SK-N-SH treated with all-trans-retinoic acid at 6 μM for 48 hours (cell line): ENCODE measurements at regions not wholly inside any gene's neighbourhood (a gene's known extent, or its start where the extent isn't known, plus 50 kb on each side); places are given as distances from the start of the nearest gene placed in this dataset.

Experiments
- ATAC-seq: fragments of 200-7000 bp; cut with Tn5 transposase; 3 replicates; pipeline ENCODE4 v1.9.1; 2020; ENCODE audit warnings: mild to moderate bottlenecking, moderate library complexity
- ARNTL ChIP-seq: fragments of 450-650 bp; formaldehyde crosslinking; IDR thresholded peaks from 2 replicates; pipeline ENCODE4 v1.5.0; 2020; ENCODE audit warnings: low read depth, mild to moderate bottlenecking, moderate library complexity, borderline replicate concordance
- CSDC2 ChIP-seq: fragments of 250-450 bp; sonication (Bioruptor Pico); IDR thresholded peaks from 2 replicates; pipeline ENCODE4 v1.5.0; 2020; ENCODE audit warnings: mild to moderate bottlenecking, moderate library complexity
- ESRRG ChIP-seq: fragments of 250-450 bp; sonication (Bioruptor Pico); IDR thresholded peaks from 2 replicates; pipeline ENCODE4 v1.6.1; 2021; ENCODE audit warnings: mild to moderate bottlenecking
- GLIS3 ChIP-seq: fragments of 250-450 bp; sonication (Bioruptor Pico); IDR thresholded peaks from 2 replicates; pipeline ENCODE4 v1.5.0; 2020; ENCODE audit warnings: mild to moderate bottlenecking, moderate library complexity
- ISL1 ChIP-seq: fragments of 250-450 bp; sonication (Bioruptor Pico); IDR thresholded peaks from 2 replicates; pipeline ENCODE4 v2.1.2; 2022; ENCODE audit warnings: mild to moderate bottlenecking, moderate library complexity
- OSR1 ChIP-seq: fragments of 250-450 bp; sonication (Bioruptor Pico); IDR thresholded peaks from 2 replicates; pipeline ENCODE4 v1.8.0; 2022; ENCODE audit warnings: moderate library complexity, mild to moderate bottlenecking, inconsistent platforms
- PPARA ChIP-seq: fragments of 250-450 bp; sonication (Bioruptor Pico); IDR thresholded peaks from 2 replicates; pipeline ENCODE4 v1.5.0; 2020; ENCODE audit warnings: mild to moderate bottlenecking, borderline replicate concordance
- RARB ChIP-seq: fragments of 250-450 bp; sonication (Bioruptor Pico); IDR thresholded peaks from 2 replicates; pipeline ENCODE4 v1.8.0; 2021; ENCODE audit warnings: mild to moderate bottlenecking, moderate library complexity
- SNAI2 ChIP-seq: fragments of 250-450 bp; sonication (Bioruptor Pico); IDR thresholded peaks from 2 replicates; pipeline ENCODE4 v1.5.0; 2020; ENCODE audit warnings: mild to moderate bottlenecking, moderate library complexity
- TCF4 ChIP-seq: fragments of 250-450 bp; sonication (Bioruptor Pico); IDR thresholded peaks from 2 replicates; pipeline ENCODE4 v1.8.0; 2021; ENCODE audit warnings: mild to moderate bottlenecking, moderate library complexity, borderline replicate concordance
- TOX ChIP-seq: fragments of 250-450 bp; sonication (Bioruptor Pico); IDR thresholded peaks from 2 replicates; pipeline ENCODE4 v1.8.0; 2021; ENCODE audit warnings: mild to moderate bottlenecking, moderate library complexity, borderline replicate concordance
- ZC3H10 ChIP-seq: fragments of 250-450 bp; sonication (Bioruptor Pico); IDR thresholded peaks from 2 replicates; pipeline ENCODE4 v1.5.1; 2021; ENCODE audit warnings: mild to moderate bottlenecking, moderate library complexity
- ZFP3 ChIP-seq: fragments of 250-450 bp; sonication (Bioruptor Pico); IDR thresholded peaks from 2 replicates; pipeline ENCODE4 v1.5.0; 2020; ENCODE audit warnings: mild to moderate bottlenecking, moderate library complexity
- ZNF565 ChIP-seq: fragments of 450-650 bp; formaldehyde crosslinking; conservative IDR thresholded peaks from 2 replicates; pipeline ENCODE4 v1.5.0; 2020; ENCODE audit warnings: low read depth, mild to moderate bottlenecking, moderate library complexity
- ZNF70 ChIP-seq: fragments of 450-650 bp; formaldehyde crosslinking; IDR thresholded peaks from 2 replicates; pipeline ENCODE4 v1.5.0; 2020; ENCODE audit warnings: mild to moderate bottlenecking, moderate library complexity
- ZNF8 ChIP-seq: fragments of 450-650 bp; formaldehyde crosslinking; IDR thresholded peaks from 2 replicates; pipeline ENCODE4 v1.5.0; 2020; ENCODE audit warnings: mild to moderate bottlenecking, moderate library complexity
- TF ChIP-seq, protein P1 (sequence below): fragments of 250-450 bp; sonication (Bioruptor Pico); IDR thresholded peaks from 2 replicates; pipeline ENCODE4 v1.8.0; 2021; ENCODE audit warnings: low read depth, mild to moderate bottlenecking, moderate library complexity, borderline replicate concordance
- TF ChIP-seq, protein P2 (sequence below): fragments of 250-450 bp; sonication (Bioruptor Pico); IDR thresholded peaks from 2 replicates; pipeline ENCODE4 v1.5.0; 2020; ENCODE audit warnings: mild to moderate bottlenecking, moderate library complexity
- TF ChIP-seq, protein P3 (sequence below): fragments of 250-450 bp; sonication (Bioruptor Pico); IDR thresholded peaks from 2 replicates; pipeline ENCODE4 v1.8.0; 2020; ENCODE audit warnings: mild to moderate bottlenecking, moderate library complexity, borderline replicate concordance
- TF ChIP-seq, protein P4 (sequence below): fragments of 250-450 bp; sonication (Bioruptor Pico); IDR thresholded peaks from 2 replicates; pipeline ENCODE4 v1.5.1; 2020; ENCODE audit warnings: low read depth, mild to moderate bottlenecking, moderate library complexity
- TF ChIP-seq, protein P5 (sequence below): fragments of 250-450 bp; sonication (Bioruptor Pico); IDR thresholded peaks from 2 replicates; pipeline ENCODE4 v1.5.1; 2021; ENCODE audit warnings: mild to moderate bottlenecking, moderate library complexity

DNA sequence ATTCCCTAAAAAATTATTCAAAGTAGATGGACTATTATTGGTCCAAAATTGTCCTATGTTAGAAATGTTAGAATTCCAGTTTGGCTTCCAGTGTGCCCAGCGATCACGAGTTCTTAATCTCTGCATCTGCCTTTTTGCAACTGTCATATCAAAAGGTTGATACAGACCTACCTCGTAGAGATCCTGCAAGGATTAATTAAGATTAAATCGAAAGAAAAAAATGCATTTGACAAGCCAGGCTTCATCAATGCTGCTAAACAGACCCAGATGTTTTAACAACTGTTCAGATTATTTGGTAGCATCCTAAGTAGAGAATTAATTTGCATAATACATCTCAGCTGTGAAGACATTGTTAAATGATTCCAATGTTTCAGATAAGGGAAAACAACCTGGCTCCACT, 336.5 kb downstream of the CRPPA start:
- ATAC-seq, result no peak
- TF ChIP-seq, protein P1, sequence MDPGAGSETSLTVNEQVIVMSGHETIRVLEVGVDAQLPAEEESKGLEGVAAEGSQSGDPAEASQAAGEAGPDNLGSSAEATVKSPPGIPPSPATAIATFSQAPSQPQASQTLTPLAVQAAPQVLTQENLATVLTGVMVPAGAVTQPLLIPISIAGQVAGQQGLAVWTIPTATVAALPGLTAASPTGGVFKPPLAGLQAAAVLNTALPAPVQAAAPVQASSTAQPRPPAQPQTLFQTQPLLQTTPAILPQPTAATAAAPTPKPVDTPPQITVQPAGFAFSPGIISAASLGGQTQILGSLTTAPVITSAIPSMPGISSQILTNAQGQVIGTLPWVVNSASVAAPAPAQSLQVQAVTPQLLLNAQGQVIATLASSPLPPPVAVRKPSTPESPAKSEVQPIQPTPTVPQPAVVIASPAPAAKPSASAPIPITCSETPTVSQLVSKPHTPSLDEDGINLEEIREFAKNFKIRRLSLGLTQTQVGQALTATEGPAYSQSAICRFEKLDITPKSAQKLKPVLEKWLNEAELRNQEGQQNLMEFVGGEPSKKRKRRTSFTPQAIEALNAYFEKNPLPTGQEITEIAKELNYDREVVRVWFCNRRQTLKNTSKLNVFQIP (CRISPR knock-in tag), result no peak
- peak; percentile 90 for TF ChIP-seq TCF4 (CRISPR knock-in tag)
- TF ChIP-seq, protein P2, sequence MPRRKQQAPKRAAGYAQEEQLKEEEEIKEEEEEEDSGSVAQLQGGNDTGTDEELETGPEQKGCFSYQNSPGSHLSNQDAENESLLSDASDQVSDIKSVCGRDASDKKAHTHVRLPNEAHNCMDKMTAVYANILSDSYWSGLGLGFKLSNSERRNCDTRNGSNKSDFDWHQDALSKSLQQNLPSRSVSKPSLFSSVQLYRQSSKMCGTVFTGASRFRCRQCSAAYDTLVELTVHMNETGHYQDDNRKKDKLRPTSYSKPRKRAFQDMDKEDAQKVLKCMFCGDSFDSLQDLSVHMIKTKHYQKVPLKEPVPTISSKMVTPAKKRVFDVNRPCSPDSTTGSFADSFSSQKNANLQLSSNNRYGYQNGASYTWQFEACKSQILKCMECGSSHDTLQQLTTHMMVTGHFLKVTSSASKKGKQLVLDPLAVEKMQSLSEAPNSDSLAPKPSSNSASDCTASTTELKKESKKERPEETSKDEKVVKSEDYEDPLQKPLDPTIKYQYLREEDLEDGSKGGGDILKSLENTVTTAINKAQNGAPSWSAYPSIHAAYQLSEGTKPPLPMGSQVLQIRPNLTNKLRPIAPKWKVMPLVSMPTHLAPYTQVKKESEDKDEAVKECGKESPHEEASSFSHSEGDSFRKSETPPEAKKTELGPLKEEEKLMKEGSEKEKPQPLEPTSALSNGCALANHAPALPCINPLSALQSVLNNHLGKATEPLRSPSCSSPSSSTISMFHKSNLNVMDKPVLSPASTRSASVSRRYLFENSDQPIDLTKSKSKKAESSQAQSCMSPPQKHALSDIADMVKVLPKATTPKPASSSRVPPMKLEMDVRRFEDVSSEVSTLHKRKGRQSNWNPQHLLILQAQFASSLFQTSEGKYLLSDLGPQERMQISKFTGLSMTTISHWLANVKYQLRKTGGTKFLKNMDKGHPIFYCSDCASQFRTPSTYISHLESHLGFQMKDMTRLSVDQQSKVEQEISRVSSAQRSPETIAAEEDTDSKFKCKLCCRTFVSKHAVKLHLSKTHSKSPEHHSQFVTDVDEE, result peak; percentile 70

DNA sequence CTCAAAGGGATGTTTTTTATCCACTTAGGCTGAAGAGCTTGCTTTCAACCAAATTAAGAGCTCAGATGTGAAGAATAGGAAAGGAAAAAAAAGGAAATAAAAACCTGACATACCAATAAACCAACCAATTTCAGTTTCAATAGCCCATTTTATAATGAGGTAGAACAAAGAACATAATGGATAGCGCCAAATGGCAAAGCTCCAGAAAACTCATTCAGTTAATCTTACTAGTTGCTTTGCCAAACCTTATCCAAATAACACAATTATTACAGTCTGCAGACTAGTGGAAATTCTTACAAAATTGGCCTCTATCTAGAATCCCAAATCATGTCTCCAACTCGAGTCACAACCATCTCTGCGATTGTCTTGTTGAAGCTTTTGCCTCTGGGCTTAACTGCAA, 337.0 kb downstream of the CRPPA start:
- peak; percentile 28; the same call in 2 of the 3 replicates for ATAC-seq
- TF ChIP-seq ISL1 (CRISPR knock-in tag), result peak; percentile 65
- TF ChIP-seq, protein P2, result no peak

DNA sequence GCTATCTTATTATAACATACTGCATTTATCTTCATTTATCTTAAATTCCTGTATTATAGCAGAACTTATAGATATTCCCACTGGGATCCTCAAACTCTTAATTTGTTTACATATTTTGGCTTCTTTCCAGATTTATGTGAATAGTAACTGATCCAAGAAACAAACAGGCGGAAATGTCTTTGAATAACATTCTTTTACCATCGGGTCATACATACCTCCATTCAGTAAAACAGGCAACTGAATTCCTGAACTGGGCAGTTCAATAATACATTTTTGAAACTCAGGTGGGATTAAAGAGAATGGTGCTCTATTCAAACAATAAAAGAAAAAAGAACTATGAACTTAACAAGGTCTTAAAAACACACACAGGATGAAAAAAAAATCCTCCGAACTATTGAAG, 337.4 kb downstream of the CRPPA start:
- ATAC-seq, result peak; percentile 63
- no peak for TF ChIP-seq OSR1
- no peak for TF ChIP-seq ZNF565
- TF ChIP-seq ESRRG (CRISPR knock-in tag), result no peak
- TF ChIP-seq, protein P3, sequence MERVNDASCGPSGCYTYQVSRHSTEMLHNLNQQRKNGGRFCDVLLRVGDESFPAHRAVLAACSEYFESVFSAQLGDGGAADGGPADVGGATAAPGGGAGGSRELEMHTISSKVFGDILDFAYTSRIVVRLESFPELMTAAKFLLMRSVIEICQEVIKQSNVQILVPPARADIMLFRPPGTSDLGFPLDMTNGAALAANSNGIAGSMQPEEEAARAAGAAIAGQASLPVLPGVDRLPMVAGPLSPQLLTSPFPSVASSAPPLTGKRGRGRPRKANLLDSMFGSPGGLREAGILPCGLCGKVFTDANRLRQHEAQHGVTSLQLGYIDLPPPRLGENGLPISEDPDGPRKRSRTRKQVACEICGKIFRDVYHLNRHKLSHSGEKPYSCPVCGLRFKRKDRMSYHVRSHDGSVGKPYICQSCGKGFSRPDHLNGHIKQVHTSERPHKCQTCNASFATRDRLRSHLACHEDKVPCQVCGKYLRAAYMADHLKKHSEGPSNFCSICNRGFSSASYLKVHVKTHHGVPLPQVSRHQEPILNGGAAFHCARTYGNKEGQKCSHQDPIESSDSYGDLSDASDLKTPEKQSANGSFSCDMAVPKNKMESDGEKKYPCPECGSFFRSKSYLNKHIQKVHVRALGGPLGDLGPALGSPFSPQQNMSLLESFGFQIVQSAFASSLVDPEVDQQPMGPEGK, result no peak
- TF ChIP-seq TCF4 (CRISPR knock-in tag), result peak; percentile 20; the same call in 1 of the 2 replicates
- TF ChIP-seq ZFP3 (CRISPR knock-in tag), result no peak
- TF ChIP-seq TOX (CRISPR knock-in tag), result no peak
- TF ChIP-seq, protein P4, sequence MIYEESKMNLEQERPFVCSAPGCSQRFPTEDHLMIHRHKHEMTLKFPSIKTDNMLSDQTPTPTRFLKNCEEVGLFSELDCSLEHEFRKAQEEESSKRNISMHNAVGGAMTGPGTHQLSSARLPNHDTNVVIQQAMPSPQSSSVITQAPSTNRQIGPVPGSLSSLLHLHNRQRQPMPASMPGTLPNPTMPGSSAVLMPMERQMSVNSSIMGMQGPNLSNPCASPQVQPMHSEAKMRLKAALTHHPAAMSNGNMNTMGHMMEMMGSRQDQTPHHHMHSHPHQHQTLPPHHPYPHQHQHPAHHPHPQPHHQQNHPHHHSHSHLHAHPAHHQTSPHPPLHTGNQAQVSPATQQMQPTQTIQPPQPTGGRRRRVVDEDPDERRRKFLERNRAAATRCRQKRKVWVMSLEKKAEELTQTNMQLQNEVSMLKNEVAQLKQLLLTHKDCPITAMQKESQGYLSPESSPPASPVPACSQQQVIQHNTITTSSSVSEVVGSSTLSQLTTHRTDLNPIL, result peak; percentile 80
- no peak for TF ChIP-seq PPARA
- TF ChIP-seq, protein P1 (CRISPR knock-in tag), result no peak; the same call in 1 of the 2 replicates
- no peak for TF ChIP-seq SNAI2 (CRISPR knock-in tag)
- no peak for TF ChIP-seq ZNF8 (CRISPR knock-in tag)
- TF ChIP-seq, protein P2, result no peak
- TF ChIP-seq ZC3H10 (CRISPR knock-in tag), result no peak
- TF ChIP-seq GLIS3 (CRISPR knock-in tag), result no peak
- no peak for TF ChIP-seq ZNF70 (CRISPR knock-in tag)
- TF ChIP-seq ISL1 (CRISPR knock-in tag), result peak; percentile 63
- TF ChIP-seq RARB (CRISPR knock-in tag), result no peak
- TF ChIP-seq ARNTL (CRISPR knock-in tag), result no peak
- TF ChIP-seq, protein P5, sequence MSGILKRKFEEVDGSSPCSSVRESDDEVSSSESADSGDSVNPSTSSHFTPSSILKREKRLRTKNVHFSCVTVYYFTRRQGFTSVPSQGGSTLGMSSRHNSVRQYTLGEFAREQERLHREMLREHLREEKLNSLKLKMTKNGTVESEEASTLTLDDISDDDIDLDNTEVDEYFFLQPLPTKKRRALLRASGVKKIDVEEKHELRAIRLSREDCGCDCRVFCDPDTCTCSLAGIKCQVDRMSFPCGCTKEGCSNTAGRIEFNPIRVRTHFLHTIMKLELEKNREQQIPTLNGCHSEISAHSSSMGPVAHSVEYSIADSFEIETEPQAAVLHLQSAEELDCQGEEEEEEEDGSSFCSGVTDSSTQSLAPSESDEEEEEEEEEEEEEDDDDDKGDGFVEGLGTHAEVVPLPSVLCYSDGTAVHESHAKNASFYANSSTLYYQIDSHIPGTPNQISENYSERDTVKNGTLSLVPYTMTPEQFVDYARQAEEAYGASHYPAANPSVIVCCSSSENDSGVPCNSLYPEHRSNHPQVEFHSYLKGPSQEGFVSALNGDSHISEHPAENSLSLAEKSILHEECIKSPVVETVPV, result no peak
- no peak for TF ChIP-seq CSDC2 (CRISPR knock-in tag)
